ENCODE measurements at regions not wholly inside any gene's neighbourhood (a gene's known extent, or its start where the extent isn't known, plus 50 kb on each side); places are given as distances from the start of the nearest gene placed in this dataset.

- TF ChIP-seq, protein P1, sequence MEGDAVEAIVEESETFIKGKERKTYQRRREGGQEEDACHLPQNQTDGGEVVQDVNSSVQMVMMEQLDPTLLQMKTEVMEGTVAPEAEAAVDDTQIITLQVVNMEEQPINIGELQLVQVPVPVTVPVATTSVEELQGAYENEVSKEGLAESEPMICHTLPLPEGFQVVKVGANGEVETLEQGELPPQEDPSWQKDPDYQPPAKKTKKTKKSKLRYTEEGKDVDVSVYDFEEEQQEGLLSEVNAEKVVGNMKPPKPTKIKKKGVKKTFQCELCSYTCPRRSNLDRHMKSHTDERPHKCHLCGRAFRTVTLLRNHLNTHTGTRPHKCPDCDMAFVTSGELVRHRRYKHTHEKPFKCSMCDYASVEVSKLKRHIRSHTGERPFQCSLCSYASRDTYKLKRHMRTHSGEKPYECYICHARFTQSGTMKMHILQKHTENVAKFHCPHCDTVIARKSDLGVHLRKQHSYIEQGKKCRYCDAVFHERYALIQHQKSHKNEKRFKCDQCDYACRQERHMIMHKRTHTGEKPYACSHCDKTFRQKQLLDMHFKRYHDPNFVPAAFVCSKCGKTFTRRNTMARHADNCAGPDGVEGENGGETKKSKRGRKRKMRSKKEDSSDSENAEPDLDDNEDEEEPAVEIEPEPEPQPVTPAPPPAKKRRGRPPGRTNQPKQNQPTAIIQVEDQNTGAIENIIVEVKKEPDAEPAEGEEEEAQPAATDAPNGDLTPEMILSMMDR (IDR thresholded peaks at IDR 0.05) = no peak
Observed at GRCh38 chr3:166447513-166447912, 610.3 kb upstream of the BCHE start.

GRCh38 chr3:166446986-166447385 lies 609.8 kb upstream of the BCHE start:
- no peak for DNase-seq (ENCODE audit: low spot score in 2 of 2)
- Histone ChIP-seq H3K4me1 (no peaks in the 10 kb centered on the region), H3K27ac (no peak overlapping the region), H3K9me3 (no peaks in the 10 kb centered on the region), H3K27me3 (no peaks in the 10 kb centered on the region), H3K36me3 (no peaks in the 10 kb centered on the region), H3K4me3 (no peak overlapping the region)
- intact Hi-C loops (cut with DNase I) = no loop called here
- TF ChIP-seq, protein P1 (IDR thresholded peaks at IDR 0.05) = no peak

More at GRCh38 chr3:166447513-166447912, 610.3 kb upstream of the BCHE start:
- no peaks in the 10 kb centered on the region for H3K4me1 ChIP-seq
- no peak overlapping the region for H3K4me3 ChIP-seq
- H3K27me3 ChIP-seq = no peaks in the 10 kb centered on the region
- intact Hi-C loops (cut with DNase I) = no loop called here
- DNase-seq (ENCODE audit: low spot score in 2 of 2) = no peak
- H3K36me3 ChIP-seq = no peaks in the 10 kb centered on the region
- H3K27ac ChIP-seq = no peak overlapping the region
- no peaks in the 10 kb centered on the region for H3K9me3 ChIP-seq

- H3K27me3 ChIP-seq = no peaks in the 10 kb centered on the region
- no peak overlapping the region for H3K4me3 ChIP-seq
- TF ChIP-seq, protein P1 (IDR thresholded peaks at IDR 0.05) = no peak
- no peak for DNase-seq (ENCODE audit: low spot score in 2 of 2)
- no peaks in the 10 kb centered on the region for H3K9me3 ChIP-seq
- intact Hi-C loops (cut with DNase I) = no loop called here
- no peaks in the 10 kb centered on the region for H3K4me1 ChIP-seq
- no peaks in the 10 kb centered on the region for H3K36me3 ChIP-seq
- no peak overlapping the region for H3K27ac ChIP-seq
Observed at GRCh38 chr3:166446291-166446690, 609.1 kb upstream of the BCHE start.

DNA sequence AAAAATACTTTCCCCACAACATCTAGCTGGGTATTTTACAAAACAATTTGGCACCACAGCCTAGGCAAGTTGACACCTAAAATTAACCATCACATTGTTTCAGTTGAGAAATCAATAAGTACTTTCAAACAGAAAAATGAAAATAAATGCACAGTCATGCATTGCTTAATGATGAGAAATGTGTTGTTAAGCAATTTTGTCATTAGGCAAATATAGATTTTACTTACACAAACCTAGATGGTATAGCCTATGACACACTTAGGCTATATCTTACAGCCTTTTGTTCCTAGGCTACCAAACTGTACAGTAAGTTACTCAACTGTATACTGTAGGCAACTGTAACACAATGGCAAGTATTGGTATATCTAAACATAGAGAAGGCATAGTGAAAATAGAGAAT lies 608.6 kb upstream of the BCHE start:
- Histone ChIP-seq H3K4me1 (no peaks in the 10 kb centered on the region), H3K27me3 (no peaks in the 10 kb centered on the region), H3K27ac (no peak overlapping the region), H3K36me3 (no peaks in the 10 kb centered on the region), H3K4me3 (no peak overlapping the region), H3K9me3 (no peaks in the 10 kb centered on the region)
- intact Hi-C loops (cut with DNase I) = no loop called here
- TF ChIP-seq, protein P1 (IDR thresholded peaks at IDR 0.05) = no peak
- no peak for DNase-seq (ENCODE audit: low spot score in 2 of 2)

DNA sequence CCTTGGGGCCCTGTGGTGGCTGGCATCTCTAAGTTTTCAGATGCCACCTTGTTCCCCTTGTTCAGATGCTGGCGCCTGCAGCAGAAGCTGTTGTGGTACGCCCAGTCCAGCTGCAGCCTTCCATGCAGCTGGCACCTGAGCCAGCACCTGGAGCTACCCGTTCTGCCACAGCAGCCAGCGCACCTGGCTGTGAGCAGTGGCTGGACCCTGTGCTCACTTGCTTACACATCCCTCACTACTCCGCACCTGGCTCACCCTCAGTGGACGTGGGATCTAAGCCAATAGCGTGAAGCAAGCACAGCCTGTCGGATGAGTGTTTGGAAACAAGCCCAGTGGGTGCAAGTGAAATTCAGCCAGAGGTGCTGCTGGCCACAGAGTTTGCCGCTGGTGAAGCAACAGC lies 607.5 kb upstream of the BCHE start:
- Histone ChIP-seq H3K36me3 (no peaks in the 10 kb centered on the region), H3K27me3 (no peaks in the 10 kb centered on the region), H3K9me3 (no peaks in the 10 kb centered on the region), H3K4me3 (no peak overlapping the region), H3K4me1 (no peaks in the 10 kb centered on the region), H3K27ac (no peak overlapping the region)
- TF ChIP-seq, protein P1 (IDR thresholded peaks at IDR 0.05) = no peak
- DNase-seq (ENCODE audit: low spot score in 2 of 2) = no peak
- intact Hi-C loops (cut with DNase I) = no loop called here

- H3K4me1 ChIP-seq = no peaks in the 10 kb centered on the region
- TF ChIP-seq, protein P1 (IDR thresholded peaks at IDR 0.05) = no peak
- H3K9me3 ChIP-seq = no peaks in the 10 kb centered on the region
- intact Hi-C loops (cut with DNase I) = no loop called here
- no peaks in the 10 kb centered on the region for H3K27me3 ChIP-seq
- no peak for DNase-seq (ENCODE audit: low spot score in 2 of 2)
- no peaks in the 10 kb centered on the region for H3K36me3 ChIP-seq
- no peak overlapping the region for H3K27ac ChIP-seq
- no peak overlapping the region for H3K4me3 ChIP-seq
Observed at GRCh38 chr3:166444336-166444735, 607.1 kb upstream of the BCHE start.

Data from ascending aorta (tissue), 2 donors.